Neural cell (in vitro differentiated cells): ENCODE measurements at regions not wholly inside any gene's neighbourhood (a gene's known extent, or its start where the extent isn't known, plus 50 kb on each side); places are given as distances from the start of the nearest gene placed in this dataset.
A peak's percentile ranks its signal among the peaks of the same experiment; 100 is the strongest.

Source experiments
- H2AFZ ChIP-seq: fragments of 200-600, 300-800 bp; sonication (generic), shearing (Covaris generic); 2 replicates; pipeline ENCODE4 v1.6.0; 2014; ENCODE audit warnings: low read depth, mild to moderate bottlenecking, antibody characterized with exemption, low read length, moderate library complexity
- H3F3A ChIP-seq: fragments of 200-600 bp; shearing (Covaris generic); 2 replicates; pipeline ENCODE4 v1.6.1; 2016; ENCODE audit warnings: mild to moderate bottlenecking, moderate library complexity, mixed read lengths, antibody characterized with exemption, low read length; ENCODE audit not compliant: insufficient read depth, poor library complexity, severe bottlenecking
- H3K27ac ChIP-seq: fragments of 200-600, 300-800 bp; sonication (generic), shearing (Covaris generic); 2 replicates; pipeline ENCODE4 v1.5.1; 2014; ENCODE audit warnings: mild to moderate bottlenecking, low read length, moderate library complexity
- H3K27me3 ChIP-seq: fragments of 300-800, 200-600 bp; sonication (generic), shearing (Covaris generic); 2 replicates; pipeline ENCODE4 v1.6.0; 2014; ENCODE audit warnings: mild to moderate bottlenecking, low read depth, low read length, moderate library complexity; ENCODE audit not compliant: insufficient read depth
- H3K36me3 ChIP-seq: fragments of 300-800, 200-600 bp; sonication (generic), shearing (Covaris generic); 2 replicates; pipeline ENCODE4 v1.5.1; 2014; ENCODE audit warnings: mild to moderate bottlenecking, antibody characterized with exemption, low read length, moderate library complexity; ENCODE audit not compliant: insufficient read depth
- H3K4me2 ChIP-seq: fragments of 300-800, 200-600 bp; sonication (generic), shearing (Covaris generic); 2 replicates; pipeline ENCODE4 v1.6.0; 2014; ENCODE audit warnings: mild to moderate bottlenecking, low read length
- H3K4me3 ChIP-seq: fragments of 300-800, 200-600 bp; sonication (generic), shearing (Covaris generic); 2 replicates; pipeline ENCODE4 v1.5.1; 2014; ENCODE audit warnings: mild to moderate bottlenecking, low read length, moderate library complexity
- H3K79me2 ChIP-seq: fragments of 200-600 bp; shearing (Covaris generic); replicated peaks from 2 replicates; pipeline ENCODE4 v1.6.0; 2014; ENCODE audit warnings: mild to moderate bottlenecking, low read length, moderate library complexity; ENCODE audit not compliant: insufficient read depth
- H3K9ac ChIP-seq: fragments of 300-800, 200-600 bp; sonication (generic), shearing (Covaris generic); 2 replicates; pipeline ENCODE4 v1.6.1; 2016; ENCODE audit warnings: mild to moderate bottlenecking, low read length, mixed read lengths
- H3K9me2 ChIP-seq: fragments of 200-600 bp; shearing (Covaris generic); 2 replicates; pipeline ENCODE4 v1.6.1; 2016; ENCODE audit warnings: mild to moderate bottlenecking, low read length, mixed read lengths; ENCODE audit not compliant: insufficient read depth
- H3K9me3 ChIP-seq: fragments of 200-600, 300-800 bp; sonication (generic), shearing (Covaris generic); 2 replicates; pipeline ENCODE4 v1.6.1; 2016; ENCODE audit warnings: mild to moderate bottlenecking, mixed run types, low read length, moderate library complexity, mixed read lengths
- H4K20me1 ChIP-seq: fragments of 200-600 bp; shearing (Covaris generic); 2 replicates; pipeline ENCODE4 v1.6.1; 2016; ENCODE audit warnings: mild to moderate bottlenecking, mixed run types; ENCODE audit not compliant: insufficient read depth
- EP300 ChIP-seq: fragments of 450-650 bp; conservative IDR thresholded peaks from 2 replicates; pipeline ENCODE4 v1.6.1; 2014; ENCODE audit warnings: antibody characterized with exemption, mild to moderate bottlenecking, moderate library complexity; ENCODE audit not compliant: poor library complexity, severe bottlenecking
- EZH2 ChIP-seq: fragments of 200-600, 300-800 bp; shearing (Covaris generic), sonication (generic); IDR thresholded peaks from 2 replicates; pipeline ENCODE4 v1.6.1; 2014; ENCODE audit warnings: antibody characterized with exemption, low read length, borderline replicate concordance, mild to moderate bottlenecking; ENCODE audit not compliant: insufficient read depth, poor library complexity, severe bottlenecking
- MXI1 ChIP-seq: fragments of 450-650 bp; conservative IDR thresholded peaks from 2 replicates; pipeline ENCODE4 v1.6.1; 2014; ENCODE audit warnings: antibody characterized with exemption, mild to moderate bottlenecking; ENCODE audit not compliant: poor library complexity, severe bottlenecking
- POLR2AphosphoS5 ChIP-seq: IDR thresholded peaks from 2 replicates; pipeline ENCODE4 v1.6.1; 2012
- RAD21 ChIP-seq: fragments of 450-650 bp; conservative IDR thresholded peaks from 2 replicates; pipeline ENCODE4 v1.6.1; 2014; ENCODE audit warnings: antibody characterized with exemption, mild to moderate bottlenecking, moderate library complexity
- SMC3 ChIP-seq: fragments of 450-650 bp; conservative IDR thresholded peaks from 2 replicates; pipeline ENCODE4 v1.6.1; 2014; ENCODE audit warnings: antibody characterized with exemption, mild to moderate bottlenecking, moderate library complexity; ENCODE audit not compliant: poor library complexity
- TAF1 ChIP-seq: IDR thresholded peaks from 2 replicates; pipeline ENCODE4 v1.6.1; 2012; ENCODE audit warnings: low read depth
- TF ChIP-seq, protein P1 (sequence below): fragments of 450-650 bp; IDR thresholded peaks from 2 replicates; pipeline ENCODE4 v1.5.1; 2014; ENCODE audit warnings: antibody characterized with exemption, mild to moderate bottlenecking, moderate library complexity; ENCODE audit not compliant: poor library complexity, severe bottlenecking
- TF ChIP-seq, protein P2 (sequence below): IDR thresholded peaks from 2 replicates; pipeline ENCODE4 v1.6.1; 2012; ENCODE audit warnings: borderline replicate concordance

DNA sequence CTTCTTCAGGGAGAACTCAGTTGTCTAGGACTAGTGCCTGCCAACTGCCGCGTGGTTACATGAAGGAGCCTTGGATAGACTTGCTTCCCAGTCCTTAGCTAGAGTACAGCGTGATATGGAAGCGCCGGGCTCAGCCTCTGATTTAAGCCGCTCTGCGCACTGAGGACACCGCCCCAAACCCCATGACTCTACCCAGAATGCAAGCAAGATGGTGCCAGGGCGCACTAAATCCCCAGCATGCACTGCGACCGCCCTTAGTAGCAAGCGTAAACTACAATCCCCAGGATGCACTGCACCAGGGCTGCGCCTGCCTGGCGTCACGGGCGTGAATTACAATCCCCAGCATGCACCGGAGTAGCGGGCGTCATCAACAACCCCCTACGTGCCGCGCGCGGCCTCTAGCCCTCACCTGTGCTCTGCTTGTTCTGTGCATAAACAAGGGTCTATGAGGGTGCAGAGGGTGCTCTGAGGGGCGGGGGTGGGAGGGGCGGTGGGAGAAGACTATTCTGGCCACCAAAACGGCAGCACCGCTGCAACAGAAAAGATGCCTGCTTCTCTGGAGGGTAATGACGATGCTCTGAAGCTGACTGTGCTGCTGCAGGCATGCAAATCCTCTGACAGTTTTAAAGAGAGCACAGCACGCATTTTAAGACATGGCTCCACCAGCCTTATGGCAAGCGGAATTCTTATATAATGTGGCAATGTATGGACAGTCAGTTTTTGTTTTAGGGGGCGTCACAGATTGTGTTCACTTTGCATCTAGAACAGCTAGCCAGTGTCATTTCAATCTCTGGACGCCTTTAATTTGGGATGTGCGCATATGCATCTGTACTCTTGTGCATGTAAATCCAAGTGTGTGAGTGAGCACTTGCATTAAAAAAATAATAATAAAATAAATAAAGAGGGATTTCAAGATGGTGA, 282.5 kb upstream of the MYT1L start (continued):
- TF ChIP-seq, protein P1, sequence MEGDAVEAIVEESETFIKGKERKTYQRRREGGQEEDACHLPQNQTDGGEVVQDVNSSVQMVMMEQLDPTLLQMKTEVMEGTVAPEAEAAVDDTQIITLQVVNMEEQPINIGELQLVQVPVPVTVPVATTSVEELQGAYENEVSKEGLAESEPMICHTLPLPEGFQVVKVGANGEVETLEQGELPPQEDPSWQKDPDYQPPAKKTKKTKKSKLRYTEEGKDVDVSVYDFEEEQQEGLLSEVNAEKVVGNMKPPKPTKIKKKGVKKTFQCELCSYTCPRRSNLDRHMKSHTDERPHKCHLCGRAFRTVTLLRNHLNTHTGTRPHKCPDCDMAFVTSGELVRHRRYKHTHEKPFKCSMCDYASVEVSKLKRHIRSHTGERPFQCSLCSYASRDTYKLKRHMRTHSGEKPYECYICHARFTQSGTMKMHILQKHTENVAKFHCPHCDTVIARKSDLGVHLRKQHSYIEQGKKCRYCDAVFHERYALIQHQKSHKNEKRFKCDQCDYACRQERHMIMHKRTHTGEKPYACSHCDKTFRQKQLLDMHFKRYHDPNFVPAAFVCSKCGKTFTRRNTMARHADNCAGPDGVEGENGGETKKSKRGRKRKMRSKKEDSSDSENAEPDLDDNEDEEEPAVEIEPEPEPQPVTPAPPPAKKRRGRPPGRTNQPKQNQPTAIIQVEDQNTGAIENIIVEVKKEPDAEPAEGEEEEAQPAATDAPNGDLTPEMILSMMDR: peak; percentile 47

DNA sequence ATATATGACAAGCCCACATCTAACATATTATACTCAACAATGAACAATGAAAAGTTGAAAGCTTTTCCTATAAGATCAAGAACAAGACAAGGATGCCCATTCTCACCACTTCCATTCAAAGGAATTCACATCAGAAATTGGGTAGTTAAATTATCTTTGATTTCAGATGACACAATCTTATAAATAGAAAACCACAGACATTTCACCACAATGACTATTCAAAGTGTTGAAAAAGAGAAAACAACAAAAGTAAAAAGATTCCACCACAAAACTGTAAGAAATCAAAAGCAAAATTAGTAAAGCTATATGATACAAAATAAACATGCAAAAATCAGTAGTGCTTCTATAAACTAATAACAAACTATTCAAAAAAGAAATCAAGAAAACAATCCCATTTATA, 279.7 kb upstream of the MYT1L start:
- no peaks in the 10 kb centered on the region for H4K20me1 ChIP-seq
- TF ChIP-seq EP300 (no peak), SMC3 (no peak), POLR2AphosphoS5 (no peak), EZH2 (no peak), MXI1 (no peak)
- TF ChIP-seq, protein P2, sequence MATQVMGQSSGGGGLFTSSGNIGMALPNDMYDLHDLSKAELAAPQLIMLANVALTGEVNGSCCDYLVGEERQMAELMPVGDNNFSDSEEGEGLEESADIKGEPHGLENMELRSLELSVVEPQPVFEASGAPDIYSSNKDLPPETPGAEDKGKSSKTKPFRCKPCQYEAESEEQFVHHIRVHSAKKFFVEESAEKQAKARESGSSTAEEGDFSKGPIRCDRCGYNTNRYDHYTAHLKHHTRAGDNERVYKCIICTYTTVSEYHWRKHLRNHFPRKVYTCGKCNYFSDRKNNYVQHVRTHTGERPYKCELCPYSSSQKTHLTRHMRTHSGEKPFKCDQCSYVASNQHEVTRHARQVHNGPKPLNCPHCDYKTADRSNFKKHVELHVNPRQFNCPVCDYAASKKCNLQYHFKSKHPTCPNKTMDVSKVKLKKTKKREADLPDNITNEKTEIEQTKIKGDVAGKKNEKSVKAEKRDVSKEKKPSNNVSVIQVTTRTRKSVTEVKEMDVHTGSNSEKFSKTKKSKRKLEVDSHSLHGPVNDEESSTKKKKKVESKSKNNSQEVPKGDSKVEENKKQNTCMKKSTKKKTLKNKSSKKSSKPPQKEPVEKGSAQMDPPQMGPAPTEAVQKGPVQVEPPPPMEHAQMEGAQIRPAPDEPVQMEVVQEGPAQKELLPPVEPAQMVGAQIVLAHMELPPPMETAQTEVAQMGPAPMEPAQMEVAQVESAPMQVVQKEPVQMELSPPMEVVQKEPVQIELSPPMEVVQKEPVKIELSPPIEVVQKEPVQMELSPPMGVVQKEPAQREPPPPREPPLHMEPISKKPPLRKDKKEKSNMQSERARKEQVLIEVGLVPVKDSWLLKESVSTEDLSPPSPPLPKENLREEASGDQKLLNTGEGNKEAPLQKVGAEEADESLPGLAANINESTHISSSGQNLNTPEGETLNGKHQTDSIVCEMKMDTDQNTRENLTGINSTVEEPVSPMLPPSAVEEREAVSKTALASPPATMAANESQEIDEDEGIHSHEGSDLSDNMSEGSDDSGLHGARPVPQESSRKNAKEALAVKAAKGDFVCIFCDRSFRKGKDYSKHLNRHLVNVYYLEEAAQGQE: no peak
- TF ChIP-seq, protein P1: no peak
- H3K9me3 ChIP-seq: no peaks in the 10 kb centered on the region
- no peak overlapping the region for H3K9ac ChIP-seq
- no peaks in the 10 kb centered on the region for H3K79me2 ChIP-seq
- H3K9me2 ChIP-seq: no peaks in the 10 kb centered on the region
- no peak overlapping the region for H3K27ac ChIP-seq
- no peaks in the 10 kb centered on the region for H3K36me3 ChIP-seq
- no peak overlapping the region for H3K4me3 ChIP-seq
- H3K27me3 ChIP-seq: no peaks in the 10 kb centered on the region
- no peaks in the 10 kb centered on the region for H3F3A ChIP-seq
- no peak overlapping the region for H3K4me2 ChIP-seq
- no peak overlapping the region for H2AFZ ChIP-seq

DNA sequence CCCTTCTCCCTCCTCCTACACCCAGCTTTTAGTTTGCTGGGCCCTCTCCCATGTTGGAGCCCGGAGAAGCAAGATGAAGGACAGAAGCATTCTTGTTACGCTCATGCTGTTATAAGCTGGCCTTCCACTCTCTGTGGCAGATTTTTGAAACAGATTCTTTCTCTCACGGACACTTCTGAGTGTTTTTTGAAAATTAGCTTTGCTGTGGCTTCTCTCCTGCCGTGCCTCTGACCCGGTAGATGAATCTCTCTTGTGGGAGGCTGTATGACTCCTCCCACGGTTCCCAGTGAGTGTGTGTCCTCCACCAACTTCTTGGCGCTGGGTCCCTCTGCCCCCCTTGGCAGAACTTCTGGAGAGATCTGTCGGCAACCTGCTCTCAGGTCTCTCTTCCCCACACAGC, 269.3 kb upstream of the MYT1L start:
- Histone ChIP-seq H3F3A (no peaks in the 10 kb centered on the region), H3K4me2 (no peak overlapping the region), H3K27me3 (no peaks in the 10 kb centered on the region), H3K9me3 (no peaks in the 10 kb centered on the region), H3K9me2 (no peaks in the 10 kb centered on the region), H4K20me1 (no peaks in the 10 kb centered on the region), H3K9ac (no peak overlapping the region), H3K27ac (peak overlapping the region; percentile 19), H3K36me3 (no peaks in the 10 kb centered on the region), H3K4me3 (no peak overlapping the region), H3K79me2 (no peaks in the 10 kb centered on the region), H2AFZ (no peak overlapping the region)
- TF ChIP-seq, protein P2: no peak
- no peak for TF ChIP-seq POLR2AphosphoS5
- TF ChIP-seq SMC3: no peak
- no peak for TF ChIP-seq MXI1
- TF ChIP-seq, protein P1: no peak
- TF ChIP-seq RAD21: no peak
- no peak for TF ChIP-seq TAF1
- no peak for TF ChIP-seq EP300
- TF ChIP-seq EZH2: no peak
